ENCODE measurements at regions not wholly inside any gene's neighbourhood (a gene's known extent, or its start where the extent isn't known, plus 50 kb on each side); places are given as distances from the start of the nearest gene placed in this dataset.

- no peak for DNase-seq (ENCODE audit: low read depth in 2 of 2)
- H3K9me3 ChIP-seq (ENCODE audit: control insufficient read depth, insufficient read depth, low read depth, low read length): no peaks in the 10 kb centered on the region
- no peaks in the 10 kb centered on the region for H3K27me3 ChIP-seq (ENCODE audit: control insufficient read depth, insufficient read depth, low read length)
- no peaks in the 10 kb centered on the region for H4K20me1 ChIP-seq (ENCODE audit: control insufficient read depth, extremely low read depth, insufficient read depth, low read length)
- no peaks in the 10 kb centered on the region for H3K4me1 ChIP-seq (ENCODE audit: control insufficient read depth, extremely low read depth, insufficient read depth, low read length)
- no peaks in the 10 kb centered on the region for H3K79me2 ChIP-seq (ENCODE audit: control insufficient read depth, insufficient read depth, low read length)
- no peak overlapping the region for H3K9ac ChIP-seq (ENCODE audit: insufficient read depth, low read length)
- H3K4me3 ChIP-seq (replicated peaks in 1 of 4; ENCODE audit: control extremely low read depth in 1 of 4, insufficient read depth in 1 of 4, low read depth in 3 of 4, low read length in 4 of 4): no peak overlapping the region
- TF ChIP-seq CTCF (conservative IDR thresholded peaks at IDR 0.05 in 1 of 2, IDR thresholded peaks at IDR 0.05 in 1 of 2; ENCODE audit: low read depth in 1 of 2, low read length in 2 of 2) (no peak), EZH2 (IDR thresholded peaks at IDR 0.05; ENCODE audit: low read length, missing control alignments) (no peak)
- no peaks in the 10 kb centered on the region for H3K36me3 ChIP-seq (ENCODE audit: control insufficient read depth, insufficient read depth, low read length)
- no peak overlapping the region for H2AFZ ChIP-seq (ENCODE audit: low read length)
- H3K27ac ChIP-seq (ENCODE audit: insufficient read depth, low read length): no peak overlapping the region
- no peak overlapping the region for H3K4me2 ChIP-seq (ENCODE audit: extremely low read depth, insufficient read depth, low read length)
These were observed 58.7 kb upstream of the NANOS1 start for GRCh38 chr10:118970770-118971169.

GRCh38 chr10:118971187-118971586, 58.3 kb upstream of the NANOS1 start:
- Histone ChIP-seq H2AFZ (ENCODE audit: low read length) (no peak overlapping the region), H3K79me2 (ENCODE audit: control insufficient read depth, insufficient read depth, low read length) (no peaks in the 10 kb centered on the region)
- no peak for DNase-seq (ENCODE audit: low read depth in 2 of 2)

GRCh38 chr10:118971876-118972275, 57.6 kb upstream of the NANOS1 start:
- no peaks in the 10 kb centered on the region for H3K27me3 ChIP-seq (ENCODE audit: control insufficient read depth, insufficient read depth, low read length)
- H2AFZ ChIP-seq (ENCODE audit: low read length): no peak overlapping the region
- no peak for TF ChIP-seq CTCF (conservative IDR thresholded peaks at IDR 0.05 in 1 of 2, IDR thresholded peaks at IDR 0.05 in 1 of 2; ENCODE audit: low read depth in 1 of 2, low read length in 2 of 2)
- no peak for TF ChIP-seq EZH2 (IDR thresholded peaks at IDR 0.05; ENCODE audit: low read length, missing control alignments)
- no peaks in the 10 kb centered on the region for H3K79me2 ChIP-seq (ENCODE audit: control insufficient read depth, insufficient read depth, low read length)
- no peaks in the 10 kb centered on the region for H3K9me3 ChIP-seq (ENCODE audit: control insufficient read depth, insufficient read depth, low read depth, low read length)
- no peak overlapping the region for H3K4me2 ChIP-seq (ENCODE audit: extremely low read depth, insufficient read depth, low read length)
- H3K27ac ChIP-seq (ENCODE audit: insufficient read depth, low read length): no peak overlapping the region
- no peaks in the 10 kb centered on the region for H4K20me1 ChIP-seq (ENCODE audit: control insufficient read depth, extremely low read depth, insufficient read depth, low read length)
- H3K9ac ChIP-seq (ENCODE audit: insufficient read depth, low read length): no peak overlapping the region
- no peaks in the 10 kb centered on the region for H3K4me1 ChIP-seq (ENCODE audit: control insufficient read depth, extremely low read depth, insufficient read depth, low read length)
- DNase-seq (ENCODE audit: low read depth in 2 of 2): no peak
- H3K4me3 ChIP-seq (replicated peaks in 1 of 4; ENCODE audit: control extremely low read depth in 1 of 4, insufficient read depth in 1 of 4, low read depth in 3 of 4, low read length in 4 of 4): no peak overlapping the region
- H3K36me3 ChIP-seq (ENCODE audit: control insufficient read depth, insufficient read depth, low read length): no peaks in the 10 kb centered on the region

More at GRCh38 chr10:118971187-118971586, 58.3 kb upstream of the NANOS1 start:
- H3K27me3 ChIP-seq (ENCODE audit: control insufficient read depth, insufficient read depth, low read length): no peaks in the 10 kb centered on the region
- no peak overlapping the region for H3K9ac ChIP-seq (ENCODE audit: insufficient read depth, low read length)
- H3K4me3 ChIP-seq (replicated peaks in 1 of 4; ENCODE audit: control extremely low read depth in 1 of 4, insufficient read depth in 1 of 4, low read depth in 3 of 4, low read length in 4 of 4): no peak overlapping the region
- no peak overlapping the region for H3K27ac ChIP-seq (ENCODE audit: insufficient read depth, low read length)
- no peaks in the 10 kb centered on the region for H3K36me3 ChIP-seq (ENCODE audit: control insufficient read depth, insufficient read depth, low read length)
- H3K4me2 ChIP-seq (ENCODE audit: extremely low read depth, insufficient read depth, low read length): no peak overlapping the region
- H4K20me1 ChIP-seq (ENCODE audit: control insufficient read depth, extremely low read depth, insufficient read depth, low read length): no peaks in the 10 kb centered on the region
- H3K9me3 ChIP-seq (ENCODE audit: control insufficient read depth, insufficient read depth, low read depth, low read length): no peaks in the 10 kb centered on the region
- H3K4me1 ChIP-seq (ENCODE audit: control insufficient read depth, extremely low read depth, insufficient read depth, low read length): no peaks in the 10 kb centered on the region
- TF ChIP-seq EZH2 (IDR thresholded peaks at IDR 0.05; ENCODE audit: low read length, missing control alignments) (no peak), CTCF (conservative IDR thresholded peaks at IDR 0.05 in 1 of 2, IDR thresholded peaks at IDR 0.05 in 1 of 2; ENCODE audit: low read depth in 1 of 2, low read length in 2 of 2) (no peak)

Data from fibroblast of lung (primary cell).